ENCODE measurements at regions not wholly inside any gene's neighbourhood (a gene's known extent, or its start where the extent isn't known, plus 50 kb on each side); places are given as distances from the start of the nearest gene placed in this dataset.

DNA sequence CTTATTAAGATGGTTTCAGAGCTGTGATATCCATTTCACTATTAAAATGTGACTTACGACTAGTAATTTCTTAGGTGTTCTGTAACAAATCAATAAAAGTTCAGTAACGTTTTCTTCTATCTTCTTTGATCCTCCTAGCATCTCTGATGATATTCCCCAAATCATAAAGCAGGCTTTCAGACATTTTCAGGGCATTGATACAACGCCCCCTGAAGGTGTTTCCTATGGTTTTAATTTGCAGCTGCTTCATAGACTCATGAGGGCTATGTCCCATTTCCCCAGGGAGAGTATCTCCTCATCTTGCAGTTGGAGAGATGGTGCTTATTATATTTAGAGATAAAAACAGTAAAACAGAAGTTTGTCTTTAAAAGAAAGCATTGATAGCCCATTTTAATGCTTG lies 246.8 kb upstream of the CNTN3 start:
- TF ChIP-seq, protein P1, sequence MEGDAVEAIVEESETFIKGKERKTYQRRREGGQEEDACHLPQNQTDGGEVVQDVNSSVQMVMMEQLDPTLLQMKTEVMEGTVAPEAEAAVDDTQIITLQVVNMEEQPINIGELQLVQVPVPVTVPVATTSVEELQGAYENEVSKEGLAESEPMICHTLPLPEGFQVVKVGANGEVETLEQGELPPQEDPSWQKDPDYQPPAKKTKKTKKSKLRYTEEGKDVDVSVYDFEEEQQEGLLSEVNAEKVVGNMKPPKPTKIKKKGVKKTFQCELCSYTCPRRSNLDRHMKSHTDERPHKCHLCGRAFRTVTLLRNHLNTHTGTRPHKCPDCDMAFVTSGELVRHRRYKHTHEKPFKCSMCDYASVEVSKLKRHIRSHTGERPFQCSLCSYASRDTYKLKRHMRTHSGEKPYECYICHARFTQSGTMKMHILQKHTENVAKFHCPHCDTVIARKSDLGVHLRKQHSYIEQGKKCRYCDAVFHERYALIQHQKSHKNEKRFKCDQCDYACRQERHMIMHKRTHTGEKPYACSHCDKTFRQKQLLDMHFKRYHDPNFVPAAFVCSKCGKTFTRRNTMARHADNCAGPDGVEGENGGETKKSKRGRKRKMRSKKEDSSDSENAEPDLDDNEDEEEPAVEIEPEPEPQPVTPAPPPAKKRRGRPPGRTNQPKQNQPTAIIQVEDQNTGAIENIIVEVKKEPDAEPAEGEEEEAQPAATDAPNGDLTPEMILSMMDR (IDR thresholded peaks at IDR 0.05; ENCODE audit: insufficient read depth, low read depth, low read length, missing control alignments), result no peak
- DNase-seq (ENCODE audit: low read depth), result no peak
- H3K4me3 ChIP-seq (ENCODE audit: low read length), result no peak overlapping the region

DNA sequence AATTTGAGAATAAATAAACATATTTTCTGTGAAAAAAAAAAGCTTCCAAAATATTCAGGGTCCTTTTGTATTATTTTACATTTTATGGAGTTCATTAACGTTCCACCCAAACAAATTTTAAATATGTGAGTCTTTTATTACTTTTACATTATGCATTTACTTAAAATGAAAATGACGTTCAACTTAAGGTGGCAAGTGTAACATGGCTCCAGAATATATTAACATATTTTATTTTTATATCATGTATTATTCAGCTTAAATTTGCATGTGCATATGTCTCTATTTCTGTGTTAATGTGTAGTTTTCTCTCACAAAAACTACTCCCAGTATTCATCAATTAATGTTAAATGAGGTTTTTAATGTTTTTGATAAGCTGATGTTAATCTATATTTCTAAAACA lies 243.6 kb upstream of the CNTN3 start:
- no peak overlapping the region for H3K4me3 ChIP-seq (ENCODE audit: low read length)
- TF ChIP-seq, protein P1 (IDR thresholded peaks at IDR 0.05; ENCODE audit: insufficient read depth, low read depth, low read length, missing control alignments), result no peak
- no peak for DNase-seq (ENCODE audit: low read depth)

DNA sequence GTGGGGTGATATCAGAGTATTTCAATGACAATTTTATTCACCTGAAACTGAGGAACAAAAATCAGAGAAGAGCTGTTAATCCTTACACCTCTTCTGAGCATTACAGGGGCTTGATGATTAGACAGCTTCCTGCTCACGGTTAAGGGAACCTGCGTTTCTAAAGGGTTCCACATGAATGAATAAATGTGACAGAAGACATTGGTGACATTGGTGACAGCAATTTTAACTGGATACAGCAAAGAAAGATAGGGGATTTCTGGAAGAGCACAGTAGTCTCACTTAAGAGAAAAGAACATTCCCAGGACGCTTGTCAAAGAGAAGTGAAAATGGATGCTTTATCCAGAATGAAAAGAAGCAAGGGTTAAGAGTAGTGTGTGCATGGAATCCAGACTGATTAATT lies 235.9 kb upstream of the CNTN3 start:
- TF ChIP-seq, protein P1 (IDR thresholded peaks at IDR 0.05; ENCODE audit: insufficient read depth, low read depth, low read length, missing control alignments), result no peak
- H3K4me3 ChIP-seq (ENCODE audit: low read length), result no peak overlapping the region
- DNase-seq (ENCODE audit: low read depth), result no peak

DNA sequence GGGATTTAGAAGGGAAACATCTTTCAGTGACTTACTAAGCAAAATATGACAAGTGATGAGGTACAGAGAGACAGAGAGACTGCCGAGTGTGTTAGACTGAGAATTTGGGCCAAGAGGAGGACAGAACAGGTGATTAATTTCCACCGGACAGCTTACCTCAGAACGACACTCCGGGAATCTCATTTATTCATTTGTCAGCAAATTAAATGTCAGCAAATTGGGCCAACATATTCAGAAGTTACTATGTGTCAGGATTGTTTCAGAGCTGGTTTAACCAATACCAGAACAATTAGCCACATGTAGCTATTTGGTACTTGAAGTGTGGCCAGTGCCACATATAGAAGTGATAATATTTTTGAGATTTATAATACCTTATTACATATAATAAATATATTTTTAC lies 232.6 kb upstream of the CNTN3 start:
- TF ChIP-seq, protein P1 (IDR thresholded peaks at IDR 0.05; ENCODE audit: insufficient read depth, low read depth, low read length, missing control alignments), result no peak
- no peak for DNase-seq (ENCODE audit: low read depth)
- H3K4me3 ChIP-seq (ENCODE audit: low read length), result no peak overlapping the region

DNA sequence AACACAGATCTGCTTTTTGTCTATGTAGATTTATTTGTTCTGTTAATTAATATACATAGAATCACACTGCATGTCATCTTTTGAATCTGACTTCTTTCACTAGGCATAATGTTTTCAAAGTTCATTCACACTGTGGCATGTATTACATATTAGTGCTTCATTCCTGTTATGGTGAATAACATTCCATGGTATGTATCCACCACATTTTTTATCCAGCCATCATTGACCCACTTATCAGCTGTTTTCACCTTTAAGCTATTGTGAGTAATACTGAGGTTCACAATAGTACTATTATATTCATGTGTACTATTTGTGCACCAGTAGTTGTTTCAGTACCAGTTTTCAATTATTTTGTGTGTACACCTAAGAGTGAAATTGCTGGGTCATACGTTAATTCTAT lies 230.6 kb upstream of the CNTN3 start:
- TF ChIP-seq, protein P1 (IDR thresholded peaks at IDR 0.05; ENCODE audit: insufficient read depth, low read depth, low read length, missing control alignments), result no peak
- no peak overlapping the region for H3K4me3 ChIP-seq (ENCODE audit: low read length)
- peak; percentile 20 for DNase-seq (ENCODE audit: low read depth)

DNA sequence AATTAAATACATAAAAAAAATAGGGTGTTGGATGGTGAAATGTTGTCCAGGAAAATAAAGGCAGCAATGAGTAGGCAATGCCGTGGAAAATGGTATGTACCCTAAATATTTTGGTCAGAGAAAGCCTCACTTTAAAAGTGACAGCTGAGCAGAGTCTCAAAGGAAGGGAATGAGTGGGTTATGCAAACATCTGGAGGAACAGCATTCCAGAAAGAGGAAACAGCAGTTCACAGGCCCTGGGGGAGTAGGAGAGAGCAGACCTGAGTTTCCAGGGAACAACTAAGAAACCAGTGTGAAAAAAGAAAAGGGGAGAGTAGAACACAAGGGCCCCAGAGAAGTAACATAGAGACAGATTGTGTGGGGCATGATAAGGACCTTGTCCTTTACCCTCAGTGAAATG lies 230.0 kb upstream of the CNTN3 start:
- no peak overlapping the region for H3K4me3 ChIP-seq (ENCODE audit: low read length)
- TF ChIP-seq, protein P1 (IDR thresholded peaks at IDR 0.05; ENCODE audit: insufficient read depth, low read depth, low read length, missing control alignments), result no peak
- peak; percentile 35 for DNase-seq (ENCODE audit: low read depth)

DNA sequence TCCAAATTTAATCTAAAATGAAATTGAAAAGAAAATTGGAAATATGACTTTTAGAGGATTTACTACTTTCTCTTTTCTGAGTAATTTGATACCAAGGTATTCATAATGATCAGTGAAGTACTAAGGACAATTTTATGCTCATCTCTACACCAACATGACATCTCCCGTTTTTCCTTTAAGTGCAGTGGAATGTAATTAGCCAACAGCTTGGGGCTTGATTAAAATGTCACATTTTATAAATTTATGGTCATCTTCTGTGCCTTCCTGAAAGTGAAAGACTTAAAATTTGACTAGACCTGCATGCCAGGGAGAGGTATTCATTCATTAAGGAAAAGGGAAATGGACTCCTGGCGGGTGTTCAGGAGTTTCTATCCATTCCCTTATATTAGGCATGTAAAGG lies 228.2 kb upstream of the CNTN3 start:
- H3K4me3 ChIP-seq (ENCODE audit: low read length), result no peak overlapping the region
- no peak for DNase-seq (ENCODE audit: low read depth)
- TF ChIP-seq, protein P1 (IDR thresholded peaks at IDR 0.05; ENCODE audit: insufficient read depth, low read depth, low read length, missing control alignments), result no peak

Data from epithelial cell of esophagus (primary cell).